ENCODE measurements at regions not wholly inside any gene's neighbourhood (a gene's known extent, or its start where the extent isn't known, plus 50 kb on each side); places are given as distances from the start of the nearest gene placed in this dataset.

DNA sequence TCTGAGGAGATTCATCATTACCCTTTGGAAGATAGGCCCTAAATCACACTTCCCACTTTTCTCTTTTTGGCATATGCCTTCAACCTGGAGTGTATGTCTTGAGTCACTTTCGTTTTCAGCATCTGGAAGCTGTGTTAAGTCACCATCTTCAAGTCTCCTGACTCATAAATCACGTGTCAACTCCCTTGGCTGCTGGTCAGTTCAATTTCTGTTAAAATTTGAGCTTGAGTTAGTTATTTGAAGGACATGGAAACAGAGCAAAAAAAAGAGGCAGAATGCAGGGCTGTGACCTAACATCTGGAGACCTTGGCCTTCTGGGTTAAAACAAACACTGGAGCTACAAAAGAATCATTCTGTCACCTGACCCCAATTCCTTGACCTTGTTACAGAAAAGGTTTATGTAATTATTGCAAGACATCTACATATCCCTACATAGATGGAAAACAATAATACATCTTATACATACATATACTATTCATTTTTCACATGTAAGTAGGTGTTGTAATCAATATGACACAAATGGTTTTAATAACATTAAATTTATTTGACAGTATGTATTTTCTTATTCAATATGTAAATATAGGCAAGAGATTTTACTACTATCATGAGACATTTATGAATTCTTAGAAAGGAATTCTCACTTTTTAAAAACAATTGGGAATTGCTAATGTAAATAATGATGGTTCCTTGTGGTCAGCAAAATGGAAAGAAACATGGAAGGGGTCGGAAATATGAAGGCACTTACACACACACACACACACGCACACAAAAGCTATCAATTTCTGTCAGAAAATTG, 169.7 kb upstream of the PHYHIPL start:
- no peaks in the 10 kb centered on the region; the same call in 1 of the 2 replicates for H3K27me3 ChIP-seq (ENCODE audit: control insufficient read depth, insufficient read depth, low read length)
- no peak overlapping the region for H3K4me3 ChIP-seq (ENCODE audit: low read depth, low read length)
- TF ChIP-seq, protein P1, sequence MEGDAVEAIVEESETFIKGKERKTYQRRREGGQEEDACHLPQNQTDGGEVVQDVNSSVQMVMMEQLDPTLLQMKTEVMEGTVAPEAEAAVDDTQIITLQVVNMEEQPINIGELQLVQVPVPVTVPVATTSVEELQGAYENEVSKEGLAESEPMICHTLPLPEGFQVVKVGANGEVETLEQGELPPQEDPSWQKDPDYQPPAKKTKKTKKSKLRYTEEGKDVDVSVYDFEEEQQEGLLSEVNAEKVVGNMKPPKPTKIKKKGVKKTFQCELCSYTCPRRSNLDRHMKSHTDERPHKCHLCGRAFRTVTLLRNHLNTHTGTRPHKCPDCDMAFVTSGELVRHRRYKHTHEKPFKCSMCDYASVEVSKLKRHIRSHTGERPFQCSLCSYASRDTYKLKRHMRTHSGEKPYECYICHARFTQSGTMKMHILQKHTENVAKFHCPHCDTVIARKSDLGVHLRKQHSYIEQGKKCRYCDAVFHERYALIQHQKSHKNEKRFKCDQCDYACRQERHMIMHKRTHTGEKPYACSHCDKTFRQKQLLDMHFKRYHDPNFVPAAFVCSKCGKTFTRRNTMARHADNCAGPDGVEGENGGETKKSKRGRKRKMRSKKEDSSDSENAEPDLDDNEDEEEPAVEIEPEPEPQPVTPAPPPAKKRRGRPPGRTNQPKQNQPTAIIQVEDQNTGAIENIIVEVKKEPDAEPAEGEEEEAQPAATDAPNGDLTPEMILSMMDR (IDR thresholded peaks at IDR 0.05; ENCODE audit: insufficient read depth, low read depth, low read length) = no peak
- H3K36me3 ChIP-seq (ENCODE audit: control insufficient read depth, insufficient read depth, low read length) = no peaks in the 10 kb centered on the region
- DNase-seq (ENCODE audit: low read depth) = no peak
- ChIA-PET CTCF (no interaction called here), POLR2A (interaction anchor here (0.5 kb wide), 1 partner anchor 19 kb away, joined by 3 read pairs; no protein-coding TSS in a partner anchor)

DNA sequence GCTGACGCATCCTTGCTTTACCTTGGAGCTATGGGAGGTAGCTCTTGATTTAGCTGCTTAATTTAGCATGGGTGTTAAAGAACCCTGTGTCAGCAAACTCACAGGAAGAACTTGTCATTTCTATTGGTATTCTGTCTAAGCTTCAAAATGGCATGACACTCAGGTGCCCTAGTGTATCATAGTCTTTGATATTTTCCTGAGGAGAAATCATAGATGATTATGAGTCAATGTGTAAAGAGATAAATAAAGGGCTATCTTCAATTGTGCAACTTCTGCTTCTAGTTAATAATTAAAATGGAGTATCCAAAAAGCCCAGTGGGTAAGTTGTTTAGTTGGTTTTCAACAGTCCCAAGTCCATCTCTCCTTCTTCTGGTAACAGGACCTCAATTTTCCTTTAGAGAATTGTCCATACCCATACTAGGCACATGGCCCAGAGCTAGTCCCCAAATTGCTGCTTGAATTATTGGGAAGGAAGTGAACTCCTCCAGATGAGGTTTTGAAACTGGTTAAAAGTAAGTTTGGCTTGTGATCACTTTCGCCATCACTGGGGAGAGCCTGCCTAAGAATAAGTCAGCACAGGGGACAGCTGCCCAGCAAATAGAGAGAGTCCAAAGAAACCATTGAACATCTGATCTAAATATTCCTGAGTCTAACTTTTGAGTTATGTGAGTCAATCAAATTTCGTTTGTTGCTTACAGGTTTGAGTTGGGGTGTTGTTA, 169.0 kb upstream of the PHYHIPL start:
- POLR2A ChIA-PET = interaction anchor here (0.5 kb wide), 1 partner anchor 20 kb away, joined by 3 read pairs; no protein-coding TSS in a partner anchor

DNA sequence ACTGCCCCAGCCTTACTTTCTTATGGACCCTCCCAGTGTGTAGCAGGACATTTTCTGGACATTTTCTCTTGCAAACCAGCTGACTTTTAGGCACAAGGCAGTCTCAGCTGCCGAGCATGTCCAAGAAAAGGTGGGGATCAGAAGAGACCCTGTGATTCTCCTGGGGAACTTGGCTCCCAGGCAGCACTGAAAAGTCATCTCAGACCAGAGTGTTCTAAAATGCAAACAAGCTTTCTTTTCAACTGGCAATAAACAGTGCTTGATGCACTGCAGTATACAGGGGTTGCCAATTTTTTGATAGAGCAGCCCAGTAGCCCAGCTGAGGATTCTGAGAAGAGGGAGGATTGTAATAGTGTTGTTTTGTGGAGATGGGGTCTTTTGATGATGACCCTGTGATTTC, 168.0 kb upstream of the PHYHIPL start:
- Histone ChIP-seq H3K27me3 (ENCODE audit: control insufficient read depth, insufficient read depth, low read length) (no peaks in the 10 kb centered on the region; the same call in 1 of the 2 replicates), H3K36me3 (ENCODE audit: control insufficient read depth, insufficient read depth, low read length) (no peaks in the 10 kb centered on the region), H3K4me3 (ENCODE audit: low read depth, low read length) (no peak overlapping the region)
- POLR2A ChIA-PET = no interaction called here
- TF ChIP-seq, protein P1 (IDR thresholded peaks at IDR 0.05; ENCODE audit: insufficient read depth, low read depth, low read length) = no peak
- no peak for DNase-seq (ENCODE audit: low read depth)
- CTCF ChIA-PET = no interaction called here

More for the DNA sequence above, 169.0 kb upstream of the PHYHIPL start:
- TF ChIP-seq, protein P1 (IDR thresholded peaks at IDR 0.05; ENCODE audit: insufficient read depth, low read depth, low read length) = no peak
- CTCF ChIA-PET = interaction anchor here (0.6 kb wide), 1 partner anchor 12 kb away, joined by 3 read pairs; no protein-coding TSS in a partner anchor
- Histone ChIP-seq H3K36me3 (ENCODE audit: control insufficient read depth, insufficient read depth, low read length) (no peaks in the 10 kb centered on the region), H3K4me3 (ENCODE audit: low read depth, low read length) (no peak overlapping the region), H3K27me3 (ENCODE audit: control insufficient read depth, insufficient read depth, low read length) (no peaks in the 10 kb centered on the region; the same call in 1 of the 2 replicates)
- DNase-seq (ENCODE audit: low read depth) = no peak

DNA sequence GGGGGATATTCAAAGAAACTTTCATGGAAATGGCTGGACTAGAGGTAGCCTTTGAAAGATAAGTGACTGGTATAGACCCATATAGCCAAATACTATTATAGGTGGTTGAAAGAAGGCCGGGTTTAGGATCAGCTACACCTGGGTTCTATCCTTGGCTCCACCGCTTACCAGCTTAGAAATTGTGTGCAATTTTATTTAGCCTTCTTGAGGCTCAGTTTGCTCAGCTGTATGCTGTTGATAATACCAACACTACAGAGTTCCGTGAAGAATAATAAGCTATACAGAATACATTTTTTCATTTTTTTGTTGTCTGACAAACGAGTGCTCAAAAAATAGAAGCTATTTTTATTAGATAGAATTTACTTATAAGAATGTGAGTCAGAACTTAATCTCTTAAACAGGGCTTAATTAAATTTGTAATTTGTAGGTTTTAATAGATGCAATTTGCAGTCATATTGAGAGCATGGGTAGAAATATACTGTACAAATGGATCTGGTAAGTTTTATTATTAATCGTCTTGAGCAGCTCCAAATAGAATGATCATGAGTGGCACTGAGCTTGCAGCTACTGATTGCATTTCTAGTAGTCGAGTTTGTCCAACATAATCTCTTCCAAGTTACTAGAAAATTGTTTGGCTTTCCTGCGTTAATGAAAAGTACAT, 164.3 kb upstream of the PHYHIPL start:
- CTCF ChIA-PET = no interaction called here
- no peak overlapping the region for H3K4me3 ChIP-seq (ENCODE audit: low read depth, low read length)
- POLR2A ChIA-PET = no interaction called here
- DNase-seq (ENCODE audit: low read depth) = no peak
- no peaks in the 10 kb centered on the region for H3K36me3 ChIP-seq (ENCODE audit: control insufficient read depth, insufficient read depth, low read length)
- TF ChIP-seq, protein P1 (IDR thresholded peaks at IDR 0.05; ENCODE audit: insufficient read depth, low read depth, low read length) = no peak
- H3K27me3 ChIP-seq (ENCODE audit: control insufficient read depth, insufficient read depth, low read length) = no peaks in the 10 kb centered on the region

DNA sequence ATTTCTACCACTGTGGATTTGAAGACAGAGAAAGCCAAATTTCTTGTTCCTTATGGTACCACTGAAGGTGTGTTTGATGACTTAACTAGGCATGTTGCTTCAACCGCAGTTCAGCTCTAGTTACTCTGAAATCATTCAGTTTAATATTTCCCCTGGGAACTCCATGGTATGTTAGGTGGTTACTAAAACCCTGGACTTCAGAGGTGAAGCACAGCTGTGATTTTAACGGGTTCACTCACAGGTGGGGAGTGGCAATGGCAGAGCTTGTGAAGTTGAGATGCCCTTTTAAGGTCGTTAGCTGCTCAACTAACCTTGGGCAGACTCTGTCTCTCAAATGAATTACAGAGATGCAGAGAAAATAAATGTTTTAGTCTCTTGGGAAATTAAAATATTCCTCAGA, 163.6 kb upstream of the PHYHIPL start:
- ChIA-PET POLR2A (no interaction called here), CTCF (no interaction called here)
- no peak for DNase-seq (ENCODE audit: low read depth)
- TF ChIP-seq, protein P1 (IDR thresholded peaks at IDR 0.05; ENCODE audit: insufficient read depth, low read depth, low read length) = no peak
- Histone ChIP-seq H3K4me3 (ENCODE audit: low read depth, low read length) (no peak overlapping the region), H3K36me3 (ENCODE audit: control insufficient read depth, insufficient read depth, low read length) (no peaks in the 10 kb centered on the region), H3K27me3 (ENCODE audit: control insufficient read depth, insufficient read depth, low read length) (no peaks in the 10 kb centered on the region)

Measured in BJ (cell line).